ENCODE measurements at regions not wholly inside any gene's neighbourhood (a gene's known extent, or its start where the extent isn't known, plus 50 kb on each side); places are given as distances from the start of the nearest gene placed in this dataset.
"Not testable (repeated sequence)": the region's sequence is repeated elsewhere in the genome, so short reads cannot be mapped to it uniquely, and the experiment has no call there.

GRCh38 chrX:44657718-44658246 lies 115.1 kb upstream of the FUNDC1 start:
- CTCF ChIA-PET; H3K9me3 ChIP-seq (ENCODE audit: control insufficient read depth, insufficient read depth, low read depth, low read length); H3K36me3 ChIP-seq (ENCODE audit: control insufficient read depth in 2 of 2, insufficient read depth in 1 of 2, low read length in 2 of 2); H3K4me1 ChIP-seq (ENCODE audit: control insufficient read depth, insufficient read depth, low read length); POLR2A ChIA-PET; H3K4me3 ChIP-seq (ENCODE audit: low read depth, low read length); H3K27ac ChIP-seq (ENCODE audit: extremely low read depth, low read depth, low read length): not testable (repeated sequence)
- 0 out of 2 replicates have a peak, but pooled peaks have one; percentile 78 for TF ChIP-seq ZNF530 (tag by site-specific recombination; IDR thresholded peaks at IDR 0.05; ENCODE audit: low read depth)
- peak; percentile 92 for TF ChIP-seq ZNF518A (tag by site-specific recombination; conservative IDR thresholded peaks at IDR 0.05; ENCODE audit: low read depth)
- TF ChIP-seq ZBTB8A (tag by site-specific recombination; IDR thresholded peaks at IDR 0.05) = peak; percentile 88
- peak; percentile 88 for TF ChIP-seq ZNF394 (tag by site-specific recombination; IDR thresholded peaks at IDR 0.05; ENCODE audit: borderline replicate concordance)
- peak; percentile 89 for TF ChIP-seq ZNF514 (tag by site-specific recombination; IDR thresholded peaks at IDR 0.05)
- 0 out of 2 replicates have a peak, but pooled peaks have one; percentile 69 for TF ChIP-seq ZNF791 (tag by site-specific recombination; IDR thresholded peaks at IDR 0.05)
- peak; percentile 72 for TF ChIP-seq ZNF529 (tag by site-specific recombination; IDR thresholded peaks at IDR 0.05; ENCODE audit: insufficient replicate concordance)
- TF ChIP-seq ZNF510 (tag by site-specific recombination; IDR thresholded peaks at IDR 0.05; ENCODE audit: insufficient replicate concordance) = peak; percentile 84
- TF ChIP-seq ZNF19 (tag by site-specific recombination; IDR thresholded peaks at IDR 0.05; ENCODE audit: low read depth) = peak; percentile 70; the same call in 1 of the 2 replicates
- 0 out of 2 replicates have a peak, but pooled peaks have one; percentile 27 for TF ChIP-seq ZNF354C (tag by site-specific recombination; IDR thresholded peaks at IDR 0.05; ENCODE audit: borderline replicate concordance, low read depth)
- 0 out of 2 replicates have a peak, but pooled peaks have one; percentile 46 for TF ChIP-seq ZNF560 (tag by site-specific recombination; IDR thresholded peaks at IDR 0.05; ENCODE audit: borderline replicate concordance)
- 0 out of 2 replicates have a peak, but pooled peaks have one; percentile 2 for TF ChIP-seq ATF2 (tag by site-specific recombination; IDR thresholded peaks at IDR 0.05; ENCODE audit: low read depth)
- 0 out of 2 replicates have a peak, but pooled peaks have one; percentile 25 for TF ChIP-seq ZNF341 (tag by site-specific recombination; IDR thresholded peaks at IDR 0.05; ENCODE audit: low read depth)
- peak; percentile 41; the same call in 1 of the 2 replicates for TF ChIP-seq REST (tag by site-specific recombination; IDR thresholded peaks at IDR 0.05)
- TF ChIP-seq ZNF555 (tag by site-specific recombination; conservative IDR thresholded peaks at IDR 0.05) = peak; percentile 76
- peak; percentile 30; the same call in 1 of the 2 replicates for TF ChIP-seq KLF7 (tag by site-specific recombination; IDR thresholded peaks at IDR 0.05; ENCODE audit: borderline replicate concordance)
- TF ChIP-seq GFI1B (tag by site-specific recombination; IDR thresholded peaks at IDR 0.05) = peak; percentile 35; the same call in 1 of the 2 replicates
- peak; percentile 67 for TF ChIP-seq ZXDB (tag by site-specific recombination; IDR thresholded peaks at IDR 0.05)
- peak; percentile 71; the same call in 1 of the 2 replicates for TF ChIP-seq ZNF302 (tag by site-specific recombination; IDR thresholded peaks at IDR 0.05; ENCODE audit: low read depth)
- TF ChIP-seq ZNF623 (tag by site-specific recombination; IDR thresholded peaks at IDR 0.05) = peak; percentile 60
- peak; percentile 78 for TF ChIP-seq ZBTB11 (tag by site-specific recombination; conservative IDR thresholded peaks at IDR 0.05; ENCODE audit: low read depth)
- TF ChIP-seq ZNF426 (tag by site-specific recombination; IDR thresholded peaks at IDR 0.05) = peak; percentile 84
- TF ChIP-seq ZNF580 (tag by site-specific recombination; IDR thresholded peaks at IDR 0.05) = peak; percentile 68; the same call in 1 of the 2 replicates
